GM12878 (cell line): ENCODE measurements at regions not wholly inside any gene's neighbourhood (a gene's known extent, or its start where the extent isn't known, plus 50 kb on each side); places are given as distances from the start of the nearest gene placed in this dataset.

ENCODE experiments used
- ATAC-seq: fragments of 200-7000 bp; cut with Tn5 transposase; 3 replicates; pipeline ENCODE4 v1.9.1; 2020; ENCODE audit warnings: mild to moderate bottlenecking, moderate library complexity
- BruUV-seq: library from RNA; stranded (reverse); fragments of 400-500 nt; replicated peaks from 2 replicates; lab custom pipeline; 2021; lab: Mats Ljungman, UMichigan
- CTCF ChIA-PET: fragments of 300-600 bp; sonication (Branson Sonifier 250); formaldehyde crosslinking; extraction: SDS; loops from one replicate; lab custom pipeline; 2021; ENCODE audit warnings: inconsistent platforms; lab: Yijun Ruan, JAX
- POLR2A ChIA-PET: fragments of 350-600 bp; formaldehyde crosslinking; extraction: SDS; loops from one replicate; lab custom pipeline; 2021; ENCODE audit warnings: inconsistent platforms; lab: Charles Lee
- RAD21 ChIA-PET: fragments of 300-600 bp; sonication (Branson Sonifier 250); formaldehyde crosslinking; loops from one replicate; lab custom pipeline; 2023; ENCODE audit warnings: antibody characterized with exemption; ENCODE audit not compliant: unreplicated experiment; lab: Charles Lee
- SMC1A ChIA-PET: fragments of 300-600 bp; sonication (Branson Sonifier 250); formaldehyde crosslinking; loops from one replicate; lab custom pipeline; 2023; ENCODE audit not compliant: unreplicated experiment, uncharacterized antibody; lab: Charles Lee
- DNase-seq: peaks from one replicate; pipeline ENCODE4 v3.0.0-alpha.2; 2011; ENCODE audit warnings: low read depth, low spot score
- FAIRE-seq: peaks from 3 replicates; lab custom pipeline; 2011; peaks lifted over from hg19 to GRCh38; lab: Jason Lieb, UNC
- H2AFZ ChIP-seq: 2 replicates; pipeline ENCODE4 v1.6.0; 2011; ENCODE audit warnings: low read depth, low read length, control low read depth; ENCODE audit not compliant: control insufficient read depth
- H3K27ac ChIP-seq: 2 replicates; pipeline ENCODE4 v1.5.1; 2011; ENCODE audit warnings: control low read depth; ENCODE audit not compliant: control insufficient read depth, insufficient read depth
- H3K27me3 ChIP-seq, 2 experiments: replicated peaks in 1 of 2; 2 replicates each; pipeline versions ENCODE4 v1.6.0 to v1.6.1; 2011; ENCODE audit warnings: low read length in 1 of 2; ENCODE audit not compliant: control insufficient read depth in 2 of 2, insufficient read depth in 2 of 2
- H3K36me3 ChIP-seq, 2 experiments: 2 replicates each; pipeline ENCODE4 v1.5.1; 2011; ENCODE audit warnings: low read length in 1 of 2; ENCODE audit not compliant: control insufficient read depth in 2 of 2, insufficient read depth in 2 of 2
- H3K4me1 ChIP-seq: 2 replicates; pipeline ENCODE4 v1.6.1; 2011; ENCODE audit warnings: mild to moderate bottlenecking, low read length, moderate library complexity, mixed read lengths; ENCODE audit not compliant: control insufficient read depth, insufficient read depth
- H3K4me2 ChIP-seq: 2 replicates; pipeline ENCODE4 v1.6.0; 2011; ENCODE audit warnings: control low read depth; ENCODE audit not compliant: control insufficient read depth, insufficient read depth
- H3K4me3 ChIP-seq: fragments of 200-600 bp; sonication (generic); 2 replicates; pipeline ENCODE4 v1.5.1; 2016
- H3K79me2 ChIP-seq: 2 replicates; pipeline ENCODE4 v1.6.0; 2011; ENCODE audit warnings: low read length; ENCODE audit not compliant: control insufficient read depth, insufficient read depth
- H3K9ac ChIP-seq: 2 replicates; pipeline ENCODE4 v1.8.0; 2011; ENCODE audit warnings: low read length, control low read depth, mixed read lengths; ENCODE audit not compliant: control insufficient read depth, insufficient read depth
- H3K9me3 ChIP-seq: replicated peaks from 3 replicates; pipeline ENCODE4 v1.5.1; 2011; ENCODE audit warnings: mild to moderate bottlenecking, low read length; ENCODE audit not compliant: control insufficient read depth, insufficient read depth
- H4K20me1 ChIP-seq: 2 replicates; pipeline ENCODE4 v1.6.0; 2011; ENCODE audit not compliant: control insufficient read depth, insufficient read depth
- FOS ChIP-seq: IDR thresholded peaks from 3 replicates; pipeline ENCODE4 v1.6.1; 2011; ENCODE audit warnings: borderline replicate concordance; ENCODE audit not compliant: insufficient read length; ENCODE audit errors: extremely low read depth
- MYB ChIP-seq: fragments of 150-350 bp; IDR thresholded peaks from 2 replicates; pipeline ENCODE4 v1.6.1; 2014; ENCODE audit warnings: mild to moderate bottlenecking, low read depth, low read length, borderline replicate concordance
- POLR2AphosphoS5 ChIP-seq: IDR thresholded peaks from 2 replicates; pipeline ENCODE4 v1.6.1; 2011; ENCODE audit warnings: mild to moderate bottlenecking, low read length, inconsistent platforms
- RBBP5 ChIP-seq: fragments of 200-600 bp; sonication (generic); conservative IDR thresholded peaks from 2 replicates; pipeline ENCODE4 v1.6.1; 2016
- RELA ChIP-seq: fragments of 450-650 bp; IDR thresholded peaks from 2 replicates; pipeline ENCODE4 v1.8.0; 2014; ENCODE audit warnings: borderline replicate concordance; ENCODE audit not compliant: partially characterized antibody
- ZZZ3 ChIP-seq: IDR thresholded peaks from 2 replicates; pipeline ENCODE4 v1.6.1; 2011; ENCODE audit warnings: low read depth; ENCODE audit not compliant: control insufficient read depth, insufficient read length
- in situ Hi-C: fragments of 300-500 bp; cut with MboI; formaldehyde crosslinking; loops from 9 replicates; pipeline ENCODE4 v1.14.3; 2018; ENCODE audit warnings: mixed read lengths
- intact Hi-C: fragments of 100-400 bp; cut with micrococcal nuclease; formaldehyde crosslinking; loops from one replicate; pipeline ENCODE4 v1.14.2; 2022; ENCODE audit not compliant: unreplicated experiment
- TF ChIP-seq, protein P1 (sequence below): IDR thresholded peaks from 2 replicates; pipeline ENCODE4 v1.6.1; 2011; ENCODE audit warnings: mild to moderate bottlenecking, low read depth, low read length, moderate library complexity; ENCODE audit not compliant: insufficient replicate concordance
- TF ChIP-seq, protein P2 (sequence below): fragments of 450-650 bp; IDR thresholded peaks from 2 replicates; pipeline ENCODE4 v1.6.1; 2014; ENCODE audit warnings: mild to moderate bottlenecking

GRCh38 chr14:44436458-44436857 is 70.6 kb downstream of the FSCB start:
- SMC1A ChIA-PET, result no interaction called here
- no peaks in the 10 kb centered on the region for H3K9me3 ChIP-seq
- POLR2A ChIA-PET, result no interaction called here
- H3K27me3 ChIP-seq, result no peaks in the 10 kb centered on the region
- no peak overlapping the region for H3K4me3 ChIP-seq
- intact Hi-C loops, result no loop called here
- no peaks in the 10 kb centered on the region for H3K36me3 ChIP-seq
- H3K9ac ChIP-seq, result no peak overlapping the region
- no peak overlapping the region for H2AFZ ChIP-seq
- no peaks in the 10 kb centered on the region for H3K79me2 ChIP-seq
- RAD21 ChIA-PET, result no interaction called here
- no peak for TF ChIP-seq RBBP5
- TF ChIP-seq POLR2AphosphoS5, result no peak
- TF ChIP-seq FOS, result no peak
- TF ChIP-seq RELA, result no peak
- TF ChIP-seq, protein P1, sequence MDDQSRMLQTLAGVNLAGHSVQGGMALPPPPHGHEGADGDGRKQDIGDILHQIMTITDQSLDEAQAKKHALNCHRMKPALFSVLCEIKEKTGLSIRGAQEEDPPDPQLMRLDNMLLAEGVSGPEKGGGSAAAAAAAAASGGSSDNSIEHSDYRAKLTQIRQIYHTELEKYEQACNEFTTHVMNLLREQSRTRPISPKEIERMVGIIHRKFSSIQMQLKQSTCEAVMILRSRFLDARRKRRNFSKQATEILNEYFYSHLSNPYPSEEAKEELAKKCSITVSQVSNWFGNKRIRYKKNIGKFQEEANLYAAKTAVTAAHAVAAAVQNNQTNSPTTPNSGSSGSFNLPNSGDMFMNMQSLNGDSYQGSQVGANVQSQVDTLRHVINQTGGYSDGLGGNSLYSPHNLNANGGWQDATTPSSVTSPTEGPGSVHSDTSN, result no peak
- TF ChIP-seq, protein P2, sequence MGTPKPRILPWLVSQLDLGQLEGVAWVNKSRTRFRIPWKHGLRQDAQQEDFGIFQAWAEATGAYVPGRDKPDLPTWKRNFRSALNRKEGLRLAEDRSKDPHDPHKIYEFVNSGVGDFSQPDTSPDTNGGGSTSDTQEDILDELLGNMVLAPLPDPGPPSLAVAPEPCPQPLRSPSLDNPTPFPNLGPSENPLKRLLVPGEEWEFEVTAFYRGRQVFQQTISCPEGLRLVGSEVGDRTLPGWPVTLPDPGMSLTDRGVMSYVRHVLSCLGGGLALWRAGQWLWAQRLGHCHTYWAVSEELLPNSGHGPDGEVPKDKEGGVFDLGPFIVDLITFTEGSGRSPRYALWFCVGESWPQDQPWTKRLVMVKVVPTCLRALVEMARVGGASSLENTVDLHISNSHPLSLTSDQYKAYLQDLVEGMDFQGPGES, result no peak
- no peak for TF ChIP-seq MYB
- no peak for TF ChIP-seq ZZZ3
- H3K27ac ChIP-seq, result no peak overlapping the region
- in situ Hi-C loops, result no loop called here
- FAIRE-seq, result no peak
- ATAC-seq, result no peak
- H4K20me1 ChIP-seq, result no peaks in the 10 kb centered on the region
- CTCF ChIA-PET, result no interaction called here
- DNase-seq, result no peak
- no peak overlapping the region for H3K4me2 ChIP-seq
- BruUV-seq, result no TSS peak
- no peaks in the 10 kb centered on the region for H3K4me1 ChIP-seq
